T follicular helper cell (primary cell): ENCODE measurements at regions not wholly inside any gene's neighbourhood (a gene's known extent, or its start where the extent isn't known, plus 50 kb on each side); places are given as distances from the start of the nearest gene placed in this dataset.
"Not testable (repeated sequence)": the region's sequence is repeated elsewhere in the genome, so short reads cannot be mapped to it uniquely, and the experiment has no call there.

Experiments
- DNase-seq: peaks from one replicate; pipeline ENCODE4 v3.0.0-alpha.2; 2020; ENCODE audit warnings: low read depth

GRCh38 chr1:144516172-144516571, 54.7 kb upstream of the NBPF15 start:
- not testable (repeated sequence) for DNase-seq

- DNase-seq: not testable (repeated sequence)
Observed at GRCh38 chr1:144516906-144517305, 55.4 kb upstream of the NBPF15 start.

DNA sequence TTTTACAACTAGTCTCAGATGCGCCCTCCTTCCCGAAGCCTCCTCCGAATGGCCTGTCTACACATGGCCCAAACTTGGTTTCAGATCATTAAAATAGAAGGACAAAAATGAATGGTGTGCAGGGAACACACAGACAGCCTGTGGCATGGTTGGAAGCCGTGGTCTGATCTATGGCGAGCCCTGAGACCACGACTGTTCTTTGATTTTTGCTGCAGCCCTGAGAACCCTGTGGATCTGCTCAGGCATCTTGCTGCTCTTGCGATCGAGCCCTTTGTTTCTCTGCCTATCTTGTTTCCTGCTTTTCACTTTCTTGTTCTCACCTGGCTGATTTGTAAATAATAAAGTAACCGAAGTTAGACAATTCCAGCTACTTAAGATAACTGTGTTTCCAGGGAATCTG, 57.0 kb upstream of the NBPF15 start:
- not testable (repeated sequence) for DNase-seq

- DNase-seq: not testable (repeated sequence)
Observed at GRCh38 chr1:144519528-144520189, 58.2 kb upstream of the NBPF15 start.

- peak; percentile 56 for DNase-seq
Observed at GRCh38 chr1:144523661-144524407, 62.4 kb upstream of the NBPF15 start.

DNA sequence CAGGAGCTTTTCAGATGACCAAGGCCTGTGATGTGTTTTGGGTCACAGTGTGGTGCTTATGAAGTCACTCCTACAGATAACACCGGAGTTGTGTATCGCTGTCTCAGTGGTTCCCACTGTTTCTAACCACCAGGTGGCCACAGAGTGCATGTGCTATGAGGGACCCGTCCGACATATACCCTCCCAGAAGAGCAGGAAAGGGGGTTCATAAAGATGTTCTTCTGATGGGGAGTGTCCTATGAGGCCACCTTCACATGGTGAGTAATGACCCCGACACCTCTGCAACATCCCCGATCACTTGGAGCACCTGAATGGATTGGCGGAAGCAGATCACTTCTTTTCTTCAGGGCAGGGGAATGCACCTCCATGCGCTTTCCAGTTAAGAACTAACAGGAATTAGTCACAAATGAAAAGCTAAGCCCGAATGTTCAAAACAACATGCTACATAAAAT, 60.5 kb upstream of the PPIAL4F start:
- DNase-seq: not testable (repeated sequence)

- not testable (repeated sequence) for DNase-seq
Observed at GRCh38 chr1:144533480-144533879, 59.2 kb upstream of the PPIAL4F start.

DNA sequence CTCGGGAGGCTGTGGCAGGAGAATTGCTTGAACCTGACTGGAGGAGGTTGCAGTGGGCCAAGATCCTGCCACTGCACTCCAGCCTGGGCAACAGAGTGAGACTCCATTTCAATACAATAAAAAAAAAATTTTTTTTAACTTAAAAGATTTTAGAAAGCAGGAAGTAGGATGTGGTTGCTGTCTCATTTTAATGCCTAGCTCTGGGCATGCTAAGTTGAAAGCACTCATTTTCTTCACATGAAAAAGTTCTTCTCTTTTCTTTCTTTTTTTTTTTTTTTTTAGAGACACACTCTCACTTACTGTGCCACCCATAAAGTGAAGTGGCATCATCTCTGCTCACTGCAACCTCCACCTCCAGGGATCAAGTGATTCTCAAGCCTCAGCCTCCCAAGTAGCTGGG, 58.4 kb upstream of the PPIAL4F start:
- not testable (repeated sequence) for DNase-seq

GRCh38 chr1:144536677-144537076, 56.0 kb upstream of the PPIAL4F start:
- DNase-seq: not testable (repeated sequence)

GRCh38 chr1:144537234-144537633, 55.5 kb upstream of the PPIAL4F start:
- not testable (repeated sequence) for DNase-seq

DNA sequence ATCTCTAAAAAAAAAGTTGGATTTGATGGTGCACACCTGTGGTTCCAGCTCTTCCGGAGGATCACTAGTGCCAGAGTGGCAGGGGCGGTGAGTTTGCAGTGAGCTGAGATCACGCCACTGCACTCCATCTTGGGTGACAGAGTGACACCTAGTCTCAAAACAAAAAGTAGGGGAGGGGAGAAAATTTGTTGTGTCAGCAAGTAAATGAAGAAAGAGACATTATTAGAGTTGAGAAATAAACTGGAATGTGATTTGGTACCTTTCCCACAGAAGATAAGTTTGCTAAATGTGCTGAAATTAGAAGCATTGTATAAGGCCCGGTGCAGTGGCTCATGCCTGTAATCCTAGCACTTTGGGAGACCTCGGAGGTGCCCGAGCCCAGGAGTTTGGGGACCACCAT, 54.0 kb upstream of the PPIAL4F start:
- not testable (repeated sequence) for DNase-seq

GRCh38 chr1:144539191-144539960, 53.3 kb upstream of the PPIAL4F start:
- DNase-seq: not testable (repeated sequence)
